Body of pancreas (tissue), 4 donors: ENCODE measurements at regions not wholly inside any gene's neighbourhood (a gene's known extent, or its start where the extent isn't known, plus 50 kb on each side); places are given as distances from the start of the nearest gene placed in this dataset.

Experiments
- POLR2A ChIP-seq, 3 donors: fragments of 450-650 bp; IDR thresholded peaks; one replicate each; pipeline ENCODE4 v1.6.1; 2016; ENCODE audit warnings: antibody characterized with exemption in 3 of 3, mild to moderate bottlenecking in 2 of 3
- TF ChIP-seq, protein P1 (sequence below), 7 experiments: fragments of 450-650 bp in 4 of 7; fragments of 200-600 bp in 3 of 7; sonication (generic) in 3 of 7; IDR thresholded peaks; one replicate each; pipeline ENCODE4 v1.5.1; 2016 to 2019; ENCODE audit warnings: antibody characterized with exemption in 7 of 7

DNA sequence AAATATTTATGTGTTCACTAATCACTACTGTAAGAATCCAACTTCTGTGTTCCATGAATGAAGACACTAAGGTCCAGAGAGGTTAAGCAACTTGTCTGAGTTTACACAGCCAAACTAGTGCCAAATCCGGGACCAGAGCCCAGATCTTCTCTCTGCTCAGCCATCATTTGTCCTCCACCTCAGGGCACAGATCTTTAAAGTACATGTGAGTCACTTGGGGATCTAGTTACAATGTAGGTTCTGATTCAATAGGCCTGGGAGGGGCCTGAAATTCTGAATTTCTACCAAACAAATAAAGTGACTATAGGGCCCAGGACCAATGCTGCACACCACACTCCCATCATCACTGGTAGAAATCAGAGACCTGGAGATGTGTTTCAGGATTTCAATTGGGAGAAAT is 162.9 kb downstream of the GXYLT1 start:
- TF ChIP-seq, protein P1, sequence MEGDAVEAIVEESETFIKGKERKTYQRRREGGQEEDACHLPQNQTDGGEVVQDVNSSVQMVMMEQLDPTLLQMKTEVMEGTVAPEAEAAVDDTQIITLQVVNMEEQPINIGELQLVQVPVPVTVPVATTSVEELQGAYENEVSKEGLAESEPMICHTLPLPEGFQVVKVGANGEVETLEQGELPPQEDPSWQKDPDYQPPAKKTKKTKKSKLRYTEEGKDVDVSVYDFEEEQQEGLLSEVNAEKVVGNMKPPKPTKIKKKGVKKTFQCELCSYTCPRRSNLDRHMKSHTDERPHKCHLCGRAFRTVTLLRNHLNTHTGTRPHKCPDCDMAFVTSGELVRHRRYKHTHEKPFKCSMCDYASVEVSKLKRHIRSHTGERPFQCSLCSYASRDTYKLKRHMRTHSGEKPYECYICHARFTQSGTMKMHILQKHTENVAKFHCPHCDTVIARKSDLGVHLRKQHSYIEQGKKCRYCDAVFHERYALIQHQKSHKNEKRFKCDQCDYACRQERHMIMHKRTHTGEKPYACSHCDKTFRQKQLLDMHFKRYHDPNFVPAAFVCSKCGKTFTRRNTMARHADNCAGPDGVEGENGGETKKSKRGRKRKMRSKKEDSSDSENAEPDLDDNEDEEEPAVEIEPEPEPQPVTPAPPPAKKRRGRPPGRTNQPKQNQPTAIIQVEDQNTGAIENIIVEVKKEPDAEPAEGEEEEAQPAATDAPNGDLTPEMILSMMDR (IDR thresholded peaks at IDR 0.05): no peak
- no peak for TF ChIP-seq POLR2A (IDR thresholded peaks at IDR 0.05)
